MCF 10A (cell line): ENCODE measurements at regions not wholly inside any gene's neighbourhood (a gene's known extent, or its start where the extent isn't known, plus 50 kb on each side); places are given as distances from the start of the nearest gene placed in this dataset.
"Not testable (repeated sequence)": the region's sequence is repeated elsewhere in the genome, so short reads cannot be mapped to it uniquely, and the experiment has no call there.

Experiments used
- BruUV-seq: library from RNA; stranded (reverse); fragments of 400-500 nt; replicated peaks from 2 replicates; lab custom pipeline; 2021; lab: Mats Ljungman, UMichigan
- CTCF ChIA-PET: fragments of 300-600 bp; sonication (Branson Sonifier 250); formaldehyde crosslinking; extraction: SDS; loops from one replicate; lab custom pipeline; 2021; ENCODE audit warnings: antibody characterized with exemption, inconsistent platforms; lab: Yijun Ruan, JAX
- POLR2A ChIA-PET: fragments of 300-600, 350-650 bp; sonication (Branson Sonifier 250); formaldehyde crosslinking; extraction: SDS; loops from one replicate; lab custom pipeline; 2020; ENCODE audit warnings: antibody characterized with exemption, inconsistent platforms; lab: Yijun Ruan, JAX
- DNase-seq: peaks from one replicate; pipeline ENCODE4 v3.0.0-alpha.2; 2018; ENCODE audit not compliant: unreplicated experiment
- H3K27ac Mint-ChIP-seq: one replicate; pipeline ENCODE4 v1.8.0; 2022; ENCODE audit warnings: mild to moderate bottlenecking, low read depth, mixed read lengths; ENCODE audit not compliant: unreplicated experiment
- H3K27me3 Mint-ChIP-seq: one replicate; pipeline ENCODE4 v1.8.0; 2022; ENCODE audit warnings: mixed read lengths; ENCODE audit not compliant: insufficient read depth, unreplicated experiment
- H3K36me3 Mint-ChIP-seq: one replicate; pipeline ENCODE4 v1.8.0; 2022; ENCODE audit warnings: mild to moderate bottlenecking, moderate library complexity, mixed read lengths; ENCODE audit not compliant: insufficient read depth, unreplicated experiment
- H3K4me1 Mint-ChIP-seq: one replicate; pipeline ENCODE4 v1.8.0; 2022; ENCODE audit warnings: mixed read lengths; ENCODE audit not compliant: insufficient read depth, unreplicated experiment
- H3K4me3 Mint-ChIP-seq: one replicate; pipeline ENCODE4 v1.8.0; 2022; ENCODE audit warnings: mild to moderate bottlenecking, moderate library complexity, mixed read lengths; ENCODE audit not compliant: unreplicated experiment
- H3K9me3 Mint-ChIP-seq: one replicate; pipeline ENCODE4 v1.8.0; 2022; ENCODE audit warnings: mixed read lengths; ENCODE audit not compliant: unreplicated experiment
- CTCF ChIP-seq: fragments of 200-600 bp; IDR thresholded peaks from one replicate; pipeline ENCODE4 v1.8.0; 2022; ENCODE audit warnings: antibody characterized with exemption, mild to moderate bottlenecking; ENCODE audit not compliant: unreplicated experiment
- intact Hi-C: fragments of 100-400 bp; cut with micrococcal nuclease; formaldehyde crosslinking; loops from 2 replicates; pipeline ENCODE4 v1.14.1; 2022

GRCh38 chr2:150062416-150062815 lies 425.1 kb downstream of the RND3 start:
- intact Hi-C loops, result no loop called here
- H3K27ac Mint-ChIP-seq, result no peak overlapping the region
- no peaks in the 10 kb centered on the region for H3K27me3 Mint-ChIP-seq
- CTCF ChIA-PET, result no interaction called here
- H3K4me3 Mint-ChIP-seq, result no peak overlapping the region
- DNase-seq, result no peak
- H3K9me3 Mint-ChIP-seq, result no peaks in the 10 kb centered on the region
- BruUV-seq, result no TSS peak
- H3K36me3 Mint-ChIP-seq, result no peaks in the 10 kb centered on the region
- no peak for TF ChIP-seq CTCF
- POLR2A ChIA-PET, result interaction anchor here (0.7 kb wide), 1 partner anchor 417 kb away, joined by 3 read pairs; no protein-coding TSS in a partner anchor
- H3K4me1 Mint-ChIP-seq, result peaks cover 10% of the 10 kb centered on the region

GRCh38 chr2:150060341-150060740 lies 427.1 kb downstream of the RND3 start:
- Mint-ChIP-seq H3K36me3 (no peaks in the 10 kb centered on the region), H3K27me3 (no peaks in the 10 kb centered on the region), H3K27ac (no peak overlapping the region), H3K4me3 (no peak overlapping the region), H3K9me3 (peaks cover 3% of the 10 kb centered on the region), H3K4me1 (peaks cover 10% of the 10 kb centered on the region)
- no peak for TF ChIP-seq CTCF
- CTCF ChIA-PET, result no interaction called here
- BruUV-seq, result no TSS peak
- intact Hi-C loops, result no loop called here
- POLR2A ChIA-PET, result interaction anchor here (0.9 to 1.6 kb wide), 2 partner anchors 8 to 24 kb away, joined by 3 read pairs; no protein-coding TSS in a partner anchor
- no peak for DNase-seq

- intact Hi-C loops, BruUV-seq, H3K4me1 Mint-ChIP-seq, H3K27ac Mint-ChIP-seq, DNase-seq, H3K4me3 Mint-ChIP-seq, H3K36me3 Mint-ChIP-seq, H3K27me3 Mint-ChIP-seq: not testable (repeated sequence)
- CTCF ChIA-PET, result interaction anchor here (0.6 kb wide), 1 partner anchor 631 kb away, joined by 3 read pairs; no protein-coding TSS in a partner anchor
- POLR2A ChIA-PET, result interaction anchor here (0.6 to 1.6 kb wide), 2 partner anchors 24 to 424 kb away, joined by 3 read pairs; no protein-coding TSS in a partner anchor
- peaks cover 10% of the 10 kb centered on the region for H3K9me3 Mint-ChIP-seq
Observed at GRCh38 chr2:150059676-150060075, 427.8 kb downstream of the RND3 start.

- Mint-ChIP-seq H3K9me3 (peaks cover 11% of the 10 kb centered on the region), H3K36me3 (no peaks in the 10 kb centered on the region), H3K27me3 (no peaks in the 10 kb centered on the region), H3K4me1 (no peaks in the 10 kb centered on the region), H3K27ac (no peak overlapping the region), H3K4me3 (no peak overlapping the region)
- intact Hi-C loops, result no loop called here
- CTCF ChIA-PET, result interaction anchor here (0.6 kb wide), 1 partner anchor 24 kb away, joined by 4 read pairs; no protein-coding TSS in a partner anchor
- BruUV-seq, result no TSS peak
- POLR2A ChIA-PET, result interaction anchor here (0.5 to 1.1 kb wide), 2 partner anchors 8 to 1754 kb away, joined by 3 read pairs; no protein-coding TSS in a partner anchor
- DNase-seq, result no peak
- no peak for TF ChIP-seq CTCF
Observed at GRCh38 chr2:150052457-150052856, 435.0 kb downstream of the RND3 start.
